ENCODE measurements at regions not wholly inside any gene's neighbourhood (a gene's known extent, or its start where the extent isn't known, plus 50 kb on each side); places are given as distances from the start of the nearest gene placed in this dataset.

GRCh38 chr11:8323161-8323935 is 59.7 kb upstream of the LMO1 start:
- no peak for DNase-seq (ENCODE audit: low spot score)
- FAIRE-seq, result no peak

- no peak for FAIRE-seq
- DNase-seq (ENCODE audit: low spot score), result no peak
Measured at GRCh38 chr11:8321876-8322275, 58.2 kb upstream of the LMO1 start.

- DNase-seq (ENCODE audit: low spot score) (no peak), FAIRE-seq (no peak)
Measured at GRCh38 chr11:8320076-8320475, 56.4 kb upstream of the LMO1 start.

- DNase-seq (ENCODE audit: low spot score) (no peak), FAIRE-seq (no peak)
Measured at GRCh38 chr11:8318536-8318935, 54.9 kb upstream of the LMO1 start.

- no peak for DNase-seq (ENCODE audit: low spot score)
- FAIRE-seq, result no peak
Measured at GRCh38 chr11:8317159-8317558, 53.5 kb upstream of the LMO1 start.

GRCh38 chr11:8315954-8316353 is 52.3 kb upstream of the LMO1 start:
- DNase-seq (ENCODE audit: low spot score) (no peak), FAIRE-seq (no peak)

GRCh38 chr11:8315463-8315862 is 51.8 kb upstream of the LMO1 start:
- no peak for FAIRE-seq
- DNase-seq (ENCODE audit: low spot score), result no peak

- no peak for FAIRE-seq
- no peak for DNase-seq (ENCODE audit: low spot score)
Measured at GRCh38 chr11:8314916-8315315, 51.2 kb upstream of the LMO1 start.

- DNase-seq (ENCODE audit: low spot score) (no peak), FAIRE-seq (no peak)
Measured at GRCh38 chr11:8313504-8314090, 49.9 kb upstream of the LMO1 start.

Data from RCC 7860 (cell line).